Caco-2 (cell line): ENCODE measurements at regions not wholly inside any gene's neighbourhood (a gene's known extent, or its start where the extent isn't known, plus 50 kb on each side); places are given as distances from the start of the nearest gene placed in this dataset.

Experiments
- BruUV-seq: library from RNA; stranded (reverse); fragments of 400-500 nt; replicated peaks from 2 replicates; lab custom pipeline; 2021; lab: Mats Ljungman, UMichigan
- CTCF ChIA-PET: fragments of 300-600 bp; sonication (Branson Sonifier 250); formaldehyde crosslinking; loops from one replicate; lab custom pipeline; 2022; ENCODE audit warnings: antibody characterized with exemption; lab: Charles Lee
- POLR2A ChIA-PET: fragments of 300-600 bp; sonication (Branson Sonifier 250); formaldehyde crosslinking; loops from one replicate; lab custom pipeline; 2022; ENCODE audit warnings: antibody characterized with exemption; lab: Charles Lee
- DNase-seq, 2 experiments: peaks; one replicate each; pipeline versions ENCODE4 v3.0.0 to v3.0.0-alpha.2; 2020 to 2022
- H3K27me3 ChIP-seq: replicated peaks from 2 replicates; pipeline ENCODE4 v1.6.0; 2011; ENCODE audit warnings: low read length; ENCODE audit not compliant: control insufficient read depth, insufficient read depth
- H3K36me3 ChIP-seq: 2 replicates; pipeline ENCODE4 v1.5.1; 2011; ENCODE audit warnings: low read length; ENCODE audit not compliant: control insufficient read depth, insufficient read depth
- H3K4me1 ChIP-seq: fragments of 250-450 bp; sonication (Bioruptor Pico); 2 replicates; pipeline ENCODE4 v1.5.1; 2020; ENCODE audit warnings: mild to moderate bottlenecking
- H3K4me3 ChIP-seq: 2 replicates; pipeline ENCODE4 v1.5.1; 2011; ENCODE audit warnings: low read depth, mild to moderate bottlenecking, control low read depth, low read length
- H3K9me3 ChIP-seq: fragments of 250-450 bp; sonication (Bioruptor Pico); 2 replicates; pipeline ENCODE4 v1.5.1; 2020; ENCODE audit warnings: mild to moderate bottlenecking, moderate library complexity
- H3K27ac Mint-ChIP-seq: one replicate; pipeline ENCODE4 v1.8.0; 2022; ENCODE audit warnings: mixed read lengths; ENCODE audit not compliant: unreplicated experiment
- H3K27me3 Mint-ChIP-seq: one replicate; pipeline ENCODE4 v1.8.0; 2022; ENCODE audit warnings: mixed read lengths; ENCODE audit not compliant: insufficient read depth, unreplicated experiment
- H3K36me3 Mint-ChIP-seq: one replicate; pipeline ENCODE4 v1.8.0; 2022; ENCODE audit warnings: mild to moderate bottlenecking, mixed read lengths; ENCODE audit not compliant: insufficient read depth, unreplicated experiment
- H3K4me1 Mint-ChIP-seq: one replicate; pipeline ENCODE4 v1.8.0; 2022; ENCODE audit warnings: low read depth, mixed read lengths; ENCODE audit not compliant: unreplicated experiment
- H3K4me3 Mint-ChIP-seq: one replicate; pipeline ENCODE4 v1.8.0; 2022; ENCODE audit warnings: mild to moderate bottlenecking, moderate library complexity, mixed read lengths; ENCODE audit not compliant: unreplicated experiment
- H3K9me3 Mint-ChIP-seq: one replicate; pipeline ENCODE4 v1.8.0; 2022; ENCODE audit warnings: mixed read lengths; ENCODE audit not compliant: unreplicated experiment
- intact Hi-C: fragments of 100-400 bp; cut with micrococcal nuclease; formaldehyde crosslinking; loops from one replicate; pipeline ENCODE4 v1.10.0; 2022; ENCODE audit not compliant: unreplicated experiment
- TF ChIP-seq, protein P1 (sequence below), 2 experiments: fragments of 200-600 bp in 1 of 2; IDR thresholded peaks; 1 replicate in 1 of 2; 2 replicates in 1 of 2; pipeline versions ENCODE4 v1.5.1 to v1.8.0; 2011 to 2022; ENCODE audit warnings: antibody characterized with exemption in 1 of 2, control low read depth in 1 of 2, inconsistent platforms in 1 of 2, low read depth in 1 of 2, low read length in 1 of 2, mild to moderate bottlenecking in 1 of 2, moderate library complexity in 1 of 2; ENCODE audit not compliant: insufficient read depth in 1 of 2, severe bottlenecking in 1 of 2, unreplicated experiment in 1 of 2

- Histone ChIP-seq H3K27me3 (no peaks in the 10 kb centered on the region), H3K4me1 (no peaks in the 10 kb centered on the region), H3K9me3 (no peaks in the 10 kb centered on the region), H3K4me3 (no peak overlapping the region), H3K36me3 (no peaks in the 10 kb centered on the region)
- intact Hi-C loops = no loop called here
- no TSS peak for BruUV-seq
- DNase-seq = no peak
- TF ChIP-seq, protein P1, sequence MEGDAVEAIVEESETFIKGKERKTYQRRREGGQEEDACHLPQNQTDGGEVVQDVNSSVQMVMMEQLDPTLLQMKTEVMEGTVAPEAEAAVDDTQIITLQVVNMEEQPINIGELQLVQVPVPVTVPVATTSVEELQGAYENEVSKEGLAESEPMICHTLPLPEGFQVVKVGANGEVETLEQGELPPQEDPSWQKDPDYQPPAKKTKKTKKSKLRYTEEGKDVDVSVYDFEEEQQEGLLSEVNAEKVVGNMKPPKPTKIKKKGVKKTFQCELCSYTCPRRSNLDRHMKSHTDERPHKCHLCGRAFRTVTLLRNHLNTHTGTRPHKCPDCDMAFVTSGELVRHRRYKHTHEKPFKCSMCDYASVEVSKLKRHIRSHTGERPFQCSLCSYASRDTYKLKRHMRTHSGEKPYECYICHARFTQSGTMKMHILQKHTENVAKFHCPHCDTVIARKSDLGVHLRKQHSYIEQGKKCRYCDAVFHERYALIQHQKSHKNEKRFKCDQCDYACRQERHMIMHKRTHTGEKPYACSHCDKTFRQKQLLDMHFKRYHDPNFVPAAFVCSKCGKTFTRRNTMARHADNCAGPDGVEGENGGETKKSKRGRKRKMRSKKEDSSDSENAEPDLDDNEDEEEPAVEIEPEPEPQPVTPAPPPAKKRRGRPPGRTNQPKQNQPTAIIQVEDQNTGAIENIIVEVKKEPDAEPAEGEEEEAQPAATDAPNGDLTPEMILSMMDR (IDR thresholded peaks at IDR 0.05; ENCODE audit: insufficient read depth in 1 of 2, low read depth in 1 of 2, low read length in 1 of 2, severe bottlenecking in 1 of 2, unreplicated experiment in 1 of 2) = no peak
- H3K4me1 Mint-ChIP-seq = no peaks in the 10 kb centered on the region
- no peak overlapping the region for H3K4me3 Mint-ChIP-seq
- no peak overlapping the region for H3K27ac Mint-ChIP-seq
- no peaks in the 10 kb centered on the region for H3K36me3 Mint-ChIP-seq
- no peaks in the 10 kb centered on the region for H3K9me3 Mint-ChIP-seq
- ChIA-PET POLR2A (no interaction called here), CTCF (no interaction called here)
- peaks cover 3% of the 10 kb centered on the region for H3K27me3 Mint-ChIP-seq
These were observed 644.8 kb downstream of the RFPL4B start for GRCh38 chr6:112991912-112992311.

GRCh38 chr6:112997421-112998085, 650.4 kb downstream of the RFPL4B start:
- intact Hi-C loops = no loop called here
- Mint-ChIP-seq H3K9me3 (no peaks in the 10 kb centered on the region), H3K27ac (no peak overlapping the region), H3K4me1 (no peaks in the 10 kb centered on the region), H3K4me3 (no peak overlapping the region), H3K27me3 (peaks cover 3% of the 10 kb centered on the region), H3K36me3 (no peaks in the 10 kb centered on the region)
- no peak overlapping the region for H3K4me3 ChIP-seq
- TF ChIP-seq, protein P1 (IDR thresholded peaks at IDR 0.05; ENCODE audit: insufficient read depth in 1 of 2, low read depth in 1 of 2, low read length in 1 of 2, severe bottlenecking in 1 of 2, unreplicated experiment in 1 of 2) = no peak
- ChIA-PET POLR2A (no interaction called here), CTCF (no interaction called here)
- DNase-seq = no peak
- BruUV-seq = no TSS peak
- no peaks in the 10 kb centered on the region for H3K36me3 ChIP-seq
- no peaks in the 10 kb centered on the region for H3K27me3 ChIP-seq
- no peaks in the 10 kb centered on the region for H3K4me1 ChIP-seq
- no peaks in the 10 kb centered on the region for H3K9me3 ChIP-seq

- Histone ChIP-seq H3K27me3 (no peaks in the 10 kb centered on the region), H3K4me1 (no peaks in the 10 kb centered on the region), H3K36me3 (no peaks in the 10 kb centered on the region), H3K4me3 (no peak overlapping the region), H3K9me3 (no peaks in the 10 kb centered on the region)
- no peak overlapping the region for H3K4me3 Mint-ChIP-seq
- no peaks in the 10 kb centered on the region for H3K36me3 Mint-ChIP-seq
- no peaks in the 10 kb centered on the region for H3K27me3 Mint-ChIP-seq
- POLR2A ChIA-PET = no interaction called here
- TF ChIP-seq, protein P1 (IDR thresholded peaks at IDR 0.05; ENCODE audit: insufficient read depth in 1 of 2, low read depth in 1 of 2, low read length in 1 of 2, severe bottlenecking in 1 of 2, unreplicated experiment in 1 of 2) = no peak
- H3K9me3 Mint-ChIP-seq = no peaks in the 10 kb centered on the region
- no peaks in the 10 kb centered on the region for H3K4me1 Mint-ChIP-seq
- no TSS peak for BruUV-seq
- CTCF ChIA-PET = no interaction called here
- intact Hi-C loops = no loop called here
- DNase-seq = no peak
- no peak overlapping the region for H3K27ac Mint-ChIP-seq
These were observed 656.9 kb downstream of the RFPL4B start for GRCh38 chr6:113004054-113004453.
